ENCODE measurements at regions not wholly inside any gene's neighbourhood (a gene's known extent, or its start where the extent isn't known, plus 50 kb on each side); places are given as distances from the start of the nearest gene placed in this dataset.

- TF ChIP-seq CTCF (conservative IDR thresholded peaks at IDR 0.05; ENCODE audit: low read depth in 2 of 2) (no peak), STAT1 (IDR thresholded peaks at IDR 0.05; ENCODE audit: unreplicated experiment) (no peak), CREB1 (CRISPR knock-in tag; IDR thresholded peaks at IDR 0.05; ENCODE audit: low read depth) (no peak), REST (IDR thresholded peaks at IDR 0.05; ENCODE audit: unreplicated experiment) (no peak), EZH2phosphoT487 (IDR thresholded peaks at IDR 0.05; ENCODE audit: unreplicated experiment) (no peak), ZNF462 (CRISPR knock-in tag; IDR thresholded peaks at IDR 0.05) (no peak), EZH2 (IDR thresholded peaks at IDR 0.05; ENCODE audit: low read depth, unreplicated experiment) (no peak), NANOG (IDR thresholded peaks at IDR 0.05; ENCODE audit: borderline replicate concordance) (no peak), ETS1 (IDR thresholded peaks at IDR 0.05) (no peak)
Observed at GRCh38 chr10:30170146-30170545, 110.8 kb upstream of the JCAD start.

Measured in GM23338 (cell line).